GM12873 (cell line): ENCODE measurements at regions not wholly inside any gene's neighbourhood (a gene's known extent, or its start where the extent isn't known, plus 50 kb on each side); places are given as distances from the start of the nearest gene placed in this dataset.

Experiments used
- CTCF ChIP-seq: IDR thresholded peaks from 2 replicates; pipeline ENCODE4 v1.5.1; 2012; ENCODE audit warnings: low read depth, mild to moderate bottlenecking, moderate library complexity, low read length, control low read depth; ENCODE audit not compliant: insufficient read depth; ENCODE audit errors: missing control alignments

DNA sequence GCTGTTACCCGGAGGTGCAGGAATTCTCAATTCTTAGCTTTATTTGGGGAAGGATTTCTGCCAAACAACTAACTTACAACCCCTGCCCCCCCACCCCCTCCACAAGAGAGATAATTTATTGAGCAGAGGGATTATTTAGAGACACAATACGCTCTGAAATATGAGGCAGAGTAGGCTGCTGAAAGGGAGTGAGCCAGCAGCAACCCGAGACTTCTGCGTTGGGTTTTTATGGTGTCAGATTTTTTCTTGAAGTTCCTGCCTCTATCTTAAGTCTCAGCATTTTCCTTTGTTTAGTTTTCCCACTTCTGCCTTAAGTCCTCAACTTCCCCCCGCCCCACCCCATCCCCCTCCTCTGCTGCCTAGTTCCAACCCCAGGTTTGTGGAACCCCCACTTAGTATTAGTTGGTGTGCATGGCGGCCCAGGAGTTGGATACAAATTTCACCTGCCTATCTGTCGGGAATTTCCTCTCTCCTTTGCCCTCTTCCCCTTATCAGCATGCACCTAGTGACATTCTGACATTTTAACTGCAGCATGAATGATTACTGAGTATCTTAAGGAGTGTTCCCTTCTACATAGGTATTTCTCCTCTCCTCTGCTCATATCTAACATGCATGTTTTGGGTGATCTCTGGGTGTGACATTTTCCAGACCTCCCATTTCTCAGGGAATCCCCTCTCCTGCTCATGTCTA lies 1635.9 kb upstream of the LRRTM1 start:
- no peak for TF ChIP-seq CTCF

DNA sequence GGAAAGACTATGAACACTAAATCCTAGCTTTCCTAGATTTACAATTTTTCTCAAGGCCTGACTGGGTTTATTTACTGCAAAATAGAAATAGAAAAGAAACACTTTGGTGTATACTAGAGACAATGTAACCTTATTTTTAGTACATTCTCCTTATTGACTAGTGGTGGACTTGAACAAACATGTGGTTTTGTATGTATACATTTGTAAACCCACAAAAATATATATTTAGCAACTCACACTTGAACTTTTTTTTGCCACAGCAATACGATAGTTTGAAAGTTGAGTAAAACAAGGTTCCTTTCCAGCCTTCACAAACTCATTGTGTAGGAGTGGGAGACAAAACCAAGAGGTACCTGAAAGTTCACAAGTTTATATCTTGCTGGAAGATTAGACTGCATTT lies 1633.4 kb upstream of the LRRTM1 start:
- no peak for TF ChIP-seq CTCF

GRCh38 chr2:81903534-81903933 lies 1599.0 kb upstream of the LRRTM1 start:
- no peak for TF ChIP-seq CTCF

DNA sequence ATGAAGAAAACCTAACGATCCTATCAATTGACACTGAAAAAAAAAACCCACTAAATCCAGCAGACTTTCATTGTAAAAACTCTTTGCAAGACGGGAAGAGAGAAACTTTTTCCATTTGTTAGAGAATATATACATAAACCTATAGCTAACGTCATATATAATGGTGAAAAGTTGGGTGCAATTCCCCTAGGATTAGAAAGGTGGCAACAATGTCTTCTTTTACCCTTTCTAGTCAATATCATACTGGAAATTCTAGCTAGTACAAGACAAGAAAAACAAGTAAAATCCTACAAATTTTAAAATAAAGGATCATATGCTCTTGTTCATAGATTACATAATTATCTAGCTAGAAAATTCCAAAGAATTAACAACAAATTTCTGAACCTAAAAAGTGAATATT lies 1596.5 kb upstream of the LRRTM1 start:
- no peak for TF ChIP-seq CTCF

GRCh38 chr2:81895620-81896250 lies 1591.2 kb upstream of the LRRTM1 start:
- no peak for TF ChIP-seq CTCF

- TF ChIP-seq CTCF, result no peak
Measured at GRCh38 chr2:81894451-81894990, 1590.0 kb upstream of the LRRTM1 start.

DNA sequence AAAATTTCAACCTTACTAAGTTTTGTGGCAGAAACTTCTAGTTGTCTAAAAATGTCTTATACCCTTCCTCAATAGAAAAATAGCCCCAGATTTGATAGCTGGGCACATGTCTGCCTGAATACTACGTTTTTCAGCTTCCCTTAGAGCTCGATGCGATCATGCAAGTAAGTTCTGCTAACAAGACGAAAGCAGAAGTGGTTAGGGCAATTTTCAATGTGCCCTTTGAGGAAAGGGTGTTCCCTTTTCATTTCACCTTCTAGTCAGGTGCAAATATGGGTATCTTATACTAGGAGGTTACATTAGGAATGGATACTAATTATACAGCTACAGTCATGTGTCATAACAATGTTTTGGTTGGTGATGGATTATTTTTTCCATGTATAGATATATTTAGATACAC lies 1572.1 kb upstream of the LRRTM1 start:
- no peak for TF ChIP-seq CTCF
